HEK293 (cell line): ENCODE measurements at regions not wholly inside any gene's neighbourhood (a gene's known extent, or its start where the extent isn't known, plus 50 kb on each side); places are given as distances from the start of the nearest gene placed in this dataset.

ENCODE experiments used
- CTCF ChIA-PET: fragments of 350-600 bp; formaldehyde crosslinking; extraction: SDS; loops from one replicate; lab custom pipeline; 2021; ENCODE audit warnings: antibody characterized with exemption; lab: Yijun Ruan, JAX
- POLR2A ChIA-PET: fragments of 300-600 bp; formaldehyde crosslinking; extraction: SDS; loops from one replicate; lab custom pipeline; 2020; ENCODE audit warnings: antibody characterized with exemption, inconsistent platforms; lab: Yijun Ruan, JAX
- H3K27ac ChIP-seq: fragments of 200-500 bp; sonication (Bioruptor generic); 2 replicates; pipeline ENCODE4 v1.5.1; 2014; ENCODE audit warnings: low read depth, low read length, control low read depth, inconsistent platforms; ENCODE audit errors: extremely low read depth
- H3K36me3 ChIP-seq, 2 experiments: fragments of 200-500 bp in 1 of 2; sonication (Bioruptor generic) in 1 of 2; 1 replicate in 1 of 2; 2 replicates in 1 of 2; pipeline ENCODE4 v1.5.1; 2014 to 2017; ENCODE audit warnings: inconsistent platforms in 2 of 2, low read length in 2 of 2; ENCODE audit not compliant: control insufficient read depth in 2 of 2, insufficient read depth in 1 of 2
- H3K4me1 ChIP-seq: fragments of 200-500 bp; sonication (Bioruptor generic); 2 replicates; pipeline ENCODE4 v1.5.1; 2014; ENCODE audit warnings: mild to moderate bottlenecking, low read length, inconsistent platforms; ENCODE audit not compliant: control insufficient read depth, insufficient read depth
- H3K4me3 ChIP-seq: 2 replicates; pipeline ENCODE4 v1.5.1; 2011; ENCODE audit warnings: low read depth, mild to moderate bottlenecking, control low read depth, low read length, moderate library complexity
- H3K9me3 ChIP-seq: fragments of 200-500 bp; sonication (Bioruptor generic); 2 replicates; pipeline ENCODE4 v1.5.1; 2014; ENCODE audit warnings: low read depth, low read length, inconsistent platforms; ENCODE audit not compliant: control insufficient read depth, insufficient read depth
- KLF1 ChIP-seq: fragments of 450-650 bp; formaldehyde crosslinking; IDR thresholded peaks from 2 replicates; pipeline ENCODE4 v1.5.1; 2016; ENCODE audit warnings: missing biosample characterization, missing genetic modification characterization
- KLF7 ChIP-seq: fragments of 450-650 bp; formaldehyde crosslinking; IDR thresholded peaks from 2 replicates; pipeline ENCODE4 v1.5.1; 2016; ENCODE audit warnings: missing biosample characterization, missing genetic modification characterization, borderline replicate concordance
- REST ChIP-seq: fragments of 450-650 bp; formaldehyde crosslinking; IDR thresholded peaks from 2 replicates; pipeline ENCODE4 v1.5.1; 2016; ENCODE audit warnings: missing biosample characterization, missing genetic modification characterization
- SETDB1 ChIP-seq: IDR thresholded peaks from one replicate; pipeline ENCODE4 v1.6.1; 2017; ENCODE audit warnings: mild to moderate bottlenecking, low read length, moderate library complexity, mixed read lengths; ENCODE audit not compliant: insufficient read length
- ZNF112 ChIP-seq: fragments of 450-650 bp; formaldehyde crosslinking; IDR thresholded peaks from 2 replicates; pipeline ENCODE4 v1.5.0; 2017; ENCODE audit warnings: missing biosample characterization, missing genetic modification characterization
- ZNF274 ChIP-seq, 2 experiments: fragments of 200-500 bp in 1 of 2; fragments of 450-650 bp in 1 of 2; sonication (Bioruptor generic) in 1 of 2; formaldehyde crosslinking in 1 of 2; IDR thresholded peaks; 2 replicates each; pipeline versions ENCODE4 v1.5.1 to v1.6.1; 2014 to 2016; ENCODE audit warnings: borderline replicate concordance in 1 of 2, inconsistent platforms in 1 of 2, low read length in 1 of 2, missing biosample characterization in 1 of 2, missing genetic modification characterization in 1 of 2
- ZNF362 ChIP-seq: fragments of 450-650 bp; formaldehyde crosslinking; IDR thresholded peaks from 2 replicates; pipeline ENCODE4 v1.5.1; 2016; ENCODE audit warnings: missing biosample characterization, missing genetic modification characterization
- ZNF426 ChIP-seq: fragments of 450-650 bp; formaldehyde crosslinking; IDR thresholded peaks from 2 replicates; pipeline ENCODE4 v1.5.1; 2017; ENCODE audit warnings: missing biosample characterization, missing genetic modification characterization, mild to moderate bottlenecking, inconsistent platforms, moderate library complexity
- ZNF488 ChIP-seq: fragments of 450-650 bp; formaldehyde crosslinking; IDR thresholded peaks from 2 replicates; pipeline ENCODE4 v1.5.1; 2016; ENCODE audit warnings: missing biosample characterization, missing genetic modification characterization
- ZNF521 ChIP-seq: fragments of 450-650 bp; formaldehyde crosslinking; IDR thresholded peaks from 2 replicates; pipeline ENCODE4 v1.5.1; 2017; ENCODE audit warnings: missing biosample characterization, mild to moderate bottlenecking, missing genetic modification characterization
- ZNF624 ChIP-seq: fragments of 450-650 bp; formaldehyde crosslinking; IDR thresholded peaks from 2 replicates; pipeline ENCODE4 v1.5.1; 2017; ENCODE audit warnings: missing biosample characterization, missing genetic modification characterization

- Histone ChIP-seq H3K9me3 (no peaks in the 10 kb centered on the region), H3K4me1 (no peaks in the 10 kb centered on the region), H3K4me3 (no peak overlapping the region), H3K36me3 (no peaks in the 10 kb centered on the region), H3K27ac (no peak overlapping the region)
- TF ChIP-seq REST (tag by site-specific recombination) = no peak
- TF ChIP-seq KLF7 (tag by site-specific recombination) = no peak
- no peak for TF ChIP-seq ZNF112 (tag by site-specific recombination)
- TF ChIP-seq KLF1 (tag by site-specific recombination) = no peak
- CTCF ChIA-PET = no interaction called here
- POLR2A ChIA-PET = no interaction called here
Observed at GRCh38 chr14:87756661-87757060, 236.3 kb downstream of the GALC start.

- Histone ChIP-seq H3K9me3 (no peaks in the 10 kb centered on the region), H3K4me1 (no peaks in the 10 kb centered on the region), H3K4me3 (no peak overlapping the region), H3K27ac (no peak overlapping the region), H3K36me3 (no peaks in the 10 kb centered on the region)
- ChIA-PET POLR2A (no interaction called here), CTCF (interaction anchor here (0.5 kb wide), 1 partner anchor 233 kb away, joined by 3 read pairs; no protein-coding TSS in a partner anchor)
- TF ChIP-seq ZNF274 (IDR thresholded peaks at IDR 0.05; ENCODE audit: low read length) (no peak), ZNF274 (tag by site-specific recombination; IDR thresholded peaks at IDR 0.05; ENCODE audit: borderline replicate concordance) (no peak), ZNF624 (tag by site-specific recombination) (no peak), ZNF521 (tag by site-specific recombination) (no peak), ZNF362 (tag by site-specific recombination) (no peak), ZNF112 (tag by site-specific recombination) (no peak), ZNF488 (tag by site-specific recombination) (no peak), REST (tag by site-specific recombination) (no peak), SETDB1 (no peak), ZNF426 (tag by site-specific recombination) (no peak)
Observed at GRCh38 chr14:87754520-87755223, 238.3 kb downstream of the GALC start.
